ENCODE measurements at regions not wholly inside any gene's neighbourhood (a gene's known extent, or its start where the extent isn't known, plus 50 kb on each side); places are given as distances from the start of the nearest gene placed in this dataset.

- DNase-seq (ENCODE audit: low read depth), result no peak
- H3K4me3 ChIP-seq (ENCODE audit: control insufficient read depth, low read depth, low read length), result no peak overlapping the region
- TF ChIP-seq CTCF (IDR thresholded peaks at IDR 0.05; ENCODE audit: control insufficient read depth, insufficient read depth, low read depth, low read length, missing control alignments), result no peak
Measured at GRCh38 chr16:26697807-26698206, 368.9 kb upstream of the C16orf82 start.

- H3K4me3 ChIP-seq (ENCODE audit: control insufficient read depth, low read depth, low read length), result no peak overlapping the region
- DNase-seq (ENCODE audit: low read depth), result no peak
- no peak for TF ChIP-seq CTCF (IDR thresholded peaks at IDR 0.05; ENCODE audit: control insufficient read depth, insufficient read depth, low read depth, low read length, missing control alignments)
Measured at GRCh38 chr16:26700250-26700649, 366.5 kb upstream of the C16orf82 start.

GRCh38 chr16:26701243-26701886 is 365.4 kb upstream of the C16orf82 start:
- no peak overlapping the region for H3K4me3 ChIP-seq (ENCODE audit: control insufficient read depth, low read depth, low read length)
- TF ChIP-seq CTCF (IDR thresholded peaks at IDR 0.05; ENCODE audit: control insufficient read depth, insufficient read depth, low read depth, low read length, missing control alignments), result no peak
- no peak for DNase-seq (ENCODE audit: low read depth)

GRCh38 chr16:26705346-26705745 is 361.4 kb upstream of the C16orf82 start:
- TF ChIP-seq CTCF (IDR thresholded peaks at IDR 0.05; ENCODE audit: control insufficient read depth, insufficient read depth, low read depth, low read length, missing control alignments), result no peak
- DNase-seq (ENCODE audit: low read depth), result no peak
- no peak overlapping the region for H3K4me3 ChIP-seq (ENCODE audit: control insufficient read depth, low read depth, low read length)

- no peak for DNase-seq (ENCODE audit: low read depth)
- H3K4me3 ChIP-seq (ENCODE audit: control insufficient read depth, low read depth, low read length), result no peak overlapping the region
- no peak for TF ChIP-seq CTCF (IDR thresholded peaks at IDR 0.05; ENCODE audit: control insufficient read depth, insufficient read depth, low read depth, low read length, missing control alignments)
Measured at GRCh38 chr16:26708428-26708827, 358.3 kb upstream of the C16orf82 start.

- no peak for TF ChIP-seq CTCF (IDR thresholded peaks at IDR 0.05; ENCODE audit: control insufficient read depth, insufficient read depth, low read depth, low read length, missing control alignments)
- H3K4me3 ChIP-seq (ENCODE audit: control insufficient read depth, low read depth, low read length), result no peak overlapping the region
- DNase-seq (ENCODE audit: low read depth), result no peak
Measured at GRCh38 chr16:26709175-26709574, 357.6 kb upstream of the C16orf82 start.

- no peak overlapping the region for H3K4me3 ChIP-seq (ENCODE audit: control insufficient read depth, low read depth, low read length)
- DNase-seq (ENCODE audit: low read depth), result no peak
- TF ChIP-seq CTCF (IDR thresholded peaks at IDR 0.05; ENCODE audit: control insufficient read depth, insufficient read depth, low read depth, low read length, missing control alignments), result no peak
Measured at GRCh38 chr16:26709754-26710153, 357.0 kb upstream of the C16orf82 start.

Data from AG09309 (cell line).